Central memory CD8-positive, alpha-beta T cell (primary cell): ENCODE measurements at regions not wholly inside any gene's neighbourhood (a gene's known extent, or its start where the extent isn't known, plus 50 kb on each side); places are given as distances from the start of the nearest gene placed in this dataset.

Experiments used
- ATAC-seq: fragments of 150-1000 bp; cut with Tn5 transposase; replicated peaks from 2 replicates; pipeline ENCODE4 v1.10.0; 2022; ENCODE audit warnings: mild to moderate bottlenecking, moderate FRiP score, moderate number of reproducible peaks; ENCODE audit not compliant: poor library complexity, severe bottlenecking; ENCODE audit errors: extremely low read depth
- DNase-seq, 2 donors: peaks; one replicate each; pipeline ENCODE4 v3.0.0; 2021; ENCODE audit warnings: low spot score in 2 of 2
- H3K27ac Mint-ChIP-seq: one replicate; pipeline ENCODE4 v1.8.0; 2022; ENCODE audit warnings: low read depth, mild to moderate bottlenecking, moderate library complexity, mixed read lengths
- H3K27me3 Mint-ChIP-seq: one replicate; pipeline ENCODE4 v1.8.0; 2022; ENCODE audit warnings: mixed read lengths
- H3K36me3 Mint-ChIP-seq: one replicate; pipeline ENCODE4 v1.8.0; 2022; ENCODE audit warnings: mild to moderate bottlenecking, moderate library complexity, mixed read lengths; ENCODE audit not compliant: insufficient read depth
- H3K4me1 Mint-ChIP-seq: one replicate; pipeline ENCODE4 v1.8.0; 2022; ENCODE audit warnings: mixed read lengths
- H3K4me3 Mint-ChIP-seq: one replicate; pipeline ENCODE4 v1.8.0; 2022; ENCODE audit warnings: mild to moderate bottlenecking, moderate library complexity, mixed read lengths
- H3K9me3 Mint-ChIP-seq: one replicate; pipeline ENCODE4 v1.8.0; 2022; ENCODE audit warnings: mixed read lengths

GRCh38 chr6:6746970-6747338 is 158.4 kb downstream of the LY86 start:
- DNase-seq (no peak), ATAC-seq (no peak)
- H3K9me3 Mint-ChIP-seq: no peaks in the 10 kb centered on the region
- no peak overlapping the region for H3K4me3 Mint-ChIP-seq
- H3K36me3 Mint-ChIP-seq: peaks cover 1% of the 10 kb centered on the region
- H3K4me1 Mint-ChIP-seq: no peaks in the 10 kb centered on the region
- H3K27me3 Mint-ChIP-seq: no peaks in the 10 kb centered on the region
- H3K27ac Mint-ChIP-seq: no peak overlapping the region

GRCh38 chr6:6747371-6747770 is 158.9 kb downstream of the LY86 start:
- H3K9me3 Mint-ChIP-seq: no peaks in the 10 kb centered on the region
- no peaks in the 10 kb centered on the region for H3K4me1 Mint-ChIP-seq
- H3K36me3 Mint-ChIP-seq: no peaks in the 10 kb centered on the region
- DNase-seq (no peak), ATAC-seq (no peak)
- no peak overlapping the region for H3K27ac Mint-ChIP-seq
- H3K4me3 Mint-ChIP-seq: no peak overlapping the region
- H3K27me3 Mint-ChIP-seq: no peaks in the 10 kb centered on the region

GRCh38 chr6:6748001-6748400 is 159.5 kb downstream of the LY86 start:
- no peaks in the 10 kb centered on the region for H3K4me1 Mint-ChIP-seq
- H3K27ac Mint-ChIP-seq: no peak overlapping the region
- no peak for DNase-seq
- H3K27me3 Mint-ChIP-seq: no peaks in the 10 kb centered on the region
- no peaks in the 10 kb centered on the region for H3K9me3 Mint-ChIP-seq
- no peaks in the 10 kb centered on the region for H3K36me3 Mint-ChIP-seq
- no peak overlapping the region for H3K4me3 Mint-ChIP-seq
- ATAC-seq: no peak

GRCh38 chr6:6749702-6750491 is 161.4 kb downstream of the LY86 start:
- no peak overlapping the region for H3K27ac Mint-ChIP-seq
- no peak overlapping the region for H3K4me3 Mint-ChIP-seq
- H3K9me3 Mint-ChIP-seq: no peaks in the 10 kb centered on the region
- DNase-seq (no peak), ATAC-seq (no peak)
- H3K27me3 Mint-ChIP-seq: peaks cover 6% of the 10 kb centered on the region
- no peaks in the 10 kb centered on the region for H3K36me3 Mint-ChIP-seq
- no peaks in the 10 kb centered on the region for H3K4me1 Mint-ChIP-seq

GRCh38 chr6:6750594-6751265 is 162.2 kb downstream of the LY86 start:
- Mint-ChIP-seq H3K9me3 (no peaks in the 10 kb centered on the region), H3K4me3 (no peak overlapping the region), H3K27me3 (peaks cover 12% of the 10 kb centered on the region), H3K36me3 (no peaks in the 10 kb centered on the region), H3K27ac (no peak overlapping the region), H3K4me1 (no peaks in the 10 kb centered on the region)
- no peak for DNase-seq
- ATAC-seq: no peak

- H3K27me3 Mint-ChIP-seq: peaks cover 12% of the 10 kb centered on the region
- H3K9me3 Mint-ChIP-seq: no peaks in the 10 kb centered on the region
- H3K36me3 Mint-ChIP-seq: no peaks in the 10 kb centered on the region
- no peak overlapping the region for H3K4me3 Mint-ChIP-seq
- ATAC-seq: no peak
- no peak overlapping the region for H3K27ac Mint-ChIP-seq
- DNase-seq: no peak
- H3K4me1 Mint-ChIP-seq: no peaks in the 10 kb centered on the region
Measured at GRCh38 chr6:6751266-6751596, 162.7 kb downstream of the LY86 start.

GRCh38 chr6:6751619-6752023 is 163.1 kb downstream of the LY86 start:
- Mint-ChIP-seq H3K27me3 (peaks cover 12% of the 10 kb centered on the region), H3K4me3 (no peak overlapping the region), H3K4me1 (no peaks in the 10 kb centered on the region), H3K36me3 (no peaks in the 10 kb centered on the region), H3K9me3 (no peaks in the 10 kb centered on the region), H3K27ac (no peak overlapping the region)
- ATAC-seq (no peak), DNase-seq (no peak)

GRCh38 chr6:6752129-6752528 is 163.6 kb downstream of the LY86 start:
- Mint-ChIP-seq H3K27ac (no peak overlapping the region), H3K4me3 (no peak overlapping the region), H3K27me3 (peaks cover 12% of the 10 kb centered on the region), H3K4me1 (no peaks in the 10 kb centered on the region), H3K36me3 (no peaks in the 10 kb centered on the region), H3K9me3 (no peaks in the 10 kb centered on the region)
- ATAC-seq (no peak), DNase-seq (no peak)

GRCh38 chr6:6753301-6753700 is 164.8 kb downstream of the LY86 start:
- Mint-ChIP-seq H3K27ac (no peak overlapping the region), H3K27me3 (peaks cover 17% of the 10 kb centered on the region), H3K4me1 (no peaks in the 10 kb centered on the region), H3K9me3 (no peaks in the 10 kb centered on the region), H3K4me3 (no peak overlapping the region), H3K36me3 (no peaks in the 10 kb centered on the region)
- no peak for ATAC-seq
- DNase-seq: no peak

GRCh38 chr6:6756526-6756925 is 168.0 kb downstream of the LY86 start:
- Mint-ChIP-seq H3K27me3 (peaks cover 25% of the 10 kb centered on the region), H3K36me3 (no peaks in the 10 kb centered on the region), H3K4me1 (no peaks in the 10 kb centered on the region), H3K4me3 (no peak overlapping the region), H3K27ac (no peak overlapping the region), H3K9me3 (no peaks in the 10 kb centered on the region)
- ATAC-seq (no peak), DNase-seq (no peak)

- Mint-ChIP-seq H3K4me3 (no peak overlapping the region), H3K4me1 (no peaks in the 10 kb centered on the region), H3K36me3 (no peaks in the 10 kb centered on the region), H3K27ac (no peak overlapping the region), H3K9me3 (no peaks in the 10 kb centered on the region), H3K27me3 (peaks cover 25% of the 10 kb centered on the region)
- no peak for DNase-seq
- ATAC-seq: no peak
Measured at GRCh38 chr6:6758546-6758914, 170.0 kb downstream of the LY86 start.

GRCh38 chr6:6758915-6759654 is 170.6 kb downstream of the LY86 start:
- peaks cover 25% of the 10 kb centered on the region for H3K27me3 Mint-ChIP-seq
- H3K36me3 Mint-ChIP-seq: no peaks in the 10 kb centered on the region
- ATAC-seq (no peak), DNase-seq (no peak)
- no peaks in the 10 kb centered on the region for H3K9me3 Mint-ChIP-seq
- no peak overlapping the region for H3K4me3 Mint-ChIP-seq
- H3K4me1 Mint-ChIP-seq: no peaks in the 10 kb centered on the region
- no peak overlapping the region for H3K27ac Mint-ChIP-seq

GRCh38 chr6:6760002-6760401 is 171.5 kb downstream of the LY86 start:
- Mint-ChIP-seq H3K27me3 (peaks cover 17% of the 10 kb centered on the region), H3K4me1 (no peaks in the 10 kb centered on the region), H3K4me3 (no peak overlapping the region), H3K9me3 (no peaks in the 10 kb centered on the region), H3K36me3 (no peaks in the 10 kb centered on the region), H3K27ac (no peak overlapping the region)
- ATAC-seq: no peak
- no peak for DNase-seq
